ENCODE measurements at regions not wholly inside any gene's neighbourhood (a gene's known extent, or its start where the extent isn't known, plus 50 kb on each side); places are given as distances from the start of the nearest gene placed in this dataset.

GRCh38 chr17:71409712-71410111 is 711.1 kb upstream of the SOX9 start:
- TF ChIP-seq EZH2 (IDR thresholded peaks at IDR 0.05; ENCODE audit: borderline replicate concordance, low read length) (no peak), CTCF (conservative IDR thresholded peaks at IDR 0.05 in 1 of 2, IDR thresholded peaks at IDR 0.05 in 1 of 2; ENCODE audit: extremely low read depth in 1 of 2, insufficient read depth in 1 of 2, low read depth in 1 of 2, low read length in 2 of 2) (no peak)

Data from mammary epithelial cell (primary cell).